ENCODE measurements at regions not wholly inside any gene's neighbourhood (a gene's known extent, or its start where the extent isn't known, plus 50 kb on each side); places are given as distances from the start of the nearest gene placed in this dataset.

DNA sequence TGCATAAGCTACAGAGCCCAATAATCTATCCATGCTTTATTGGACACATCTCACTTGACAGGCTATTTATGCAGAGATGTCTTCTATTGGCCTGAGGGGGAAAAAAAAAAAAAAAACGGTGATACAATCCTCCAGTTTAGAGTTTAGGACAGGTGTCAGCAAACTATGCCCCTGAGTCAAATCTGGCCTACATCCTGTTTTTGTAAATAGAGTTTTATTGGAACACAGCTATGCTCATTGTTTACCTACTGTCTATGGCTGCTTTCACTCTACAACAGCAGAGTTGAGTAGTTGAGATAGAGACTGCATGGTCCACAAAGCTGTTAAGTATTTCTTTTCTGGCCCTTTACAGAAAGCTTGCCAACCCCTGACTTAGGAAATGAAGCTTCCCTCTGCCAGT is 403.1 kb downstream of the C12orf75 start:
- TF ChIP-seq, protein P1, sequence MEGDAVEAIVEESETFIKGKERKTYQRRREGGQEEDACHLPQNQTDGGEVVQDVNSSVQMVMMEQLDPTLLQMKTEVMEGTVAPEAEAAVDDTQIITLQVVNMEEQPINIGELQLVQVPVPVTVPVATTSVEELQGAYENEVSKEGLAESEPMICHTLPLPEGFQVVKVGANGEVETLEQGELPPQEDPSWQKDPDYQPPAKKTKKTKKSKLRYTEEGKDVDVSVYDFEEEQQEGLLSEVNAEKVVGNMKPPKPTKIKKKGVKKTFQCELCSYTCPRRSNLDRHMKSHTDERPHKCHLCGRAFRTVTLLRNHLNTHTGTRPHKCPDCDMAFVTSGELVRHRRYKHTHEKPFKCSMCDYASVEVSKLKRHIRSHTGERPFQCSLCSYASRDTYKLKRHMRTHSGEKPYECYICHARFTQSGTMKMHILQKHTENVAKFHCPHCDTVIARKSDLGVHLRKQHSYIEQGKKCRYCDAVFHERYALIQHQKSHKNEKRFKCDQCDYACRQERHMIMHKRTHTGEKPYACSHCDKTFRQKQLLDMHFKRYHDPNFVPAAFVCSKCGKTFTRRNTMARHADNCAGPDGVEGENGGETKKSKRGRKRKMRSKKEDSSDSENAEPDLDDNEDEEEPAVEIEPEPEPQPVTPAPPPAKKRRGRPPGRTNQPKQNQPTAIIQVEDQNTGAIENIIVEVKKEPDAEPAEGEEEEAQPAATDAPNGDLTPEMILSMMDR (IDR thresholded peaks at IDR 0.05), result no peak
- no peak for TF ChIP-seq EP300 (IDR thresholded peaks at IDR 0.05)
- no peak for TF ChIP-seq POLR2A (IDR thresholded peaks at IDR 0.05)

Measured in ovary (tissue), 3 donors.